Prostate gland (tissue), 2 donors: ENCODE measurements at regions not wholly inside any gene's neighbourhood (a gene's known extent, or its start where the extent isn't known, plus 50 kb on each side); places are given as distances from the start of the nearest gene placed in this dataset.

Source experiments
- DNase-seq: peaks from one replicate; pipeline ENCODE4 v3.0.0-alpha.2; 2019; ENCODE audit warnings: low spot score
- H3K27ac ChIP-seq, 2 donors: fragments of 200-600 bp; sonication (generic); 2 replicates each; pipeline ENCODE4 v1.5.1; 2017 to 2019
- H3K27me3 ChIP-seq: fragments of 200-600 bp; sonication (generic); replicated peaks from 2 replicates; pipeline ENCODE4 v1.5.1; 2019; ENCODE audit not compliant: insufficient read depth
- H3K36me3 ChIP-seq, 2 donors: fragments of 200-600 bp; sonication (generic); 1 replicate in 1 of 2; 2 replicates in 1 of 2; pipeline versions ENCODE4 v1.5.1 to v1.8.1; 2017 to 2019
- H3K4me1 ChIP-seq: fragments of 200-600 bp; sonication (generic); replicated peaks from 2 replicates; pipeline ENCODE4 v1.5.1; 2019
- H3K4me3 ChIP-seq, 2 donors: fragments of 200-600 bp; sonication (generic); 2 replicates each; pipeline ENCODE4 v1.5.1; 2017 to 2019
- H3K9me3 ChIP-seq: fragments of 200-600 bp; sonication (generic); 2 replicates; pipeline ENCODE4 v1.5.1; 2017
- POLR2A ChIP-seq: fragments of 450-650 bp; IDR thresholded peaks from one replicate; pipeline ENCODE4 v1.6.1; 2016; ENCODE audit warnings: antibody characterized with exemption, mild to moderate bottlenecking
- POLR2AphosphoS5 ChIP-seq: sonication (generic); formaldehyde crosslinking; IDR thresholded peaks from one replicate; pipeline ENCODE4 v1.6.1; 2017; ENCODE audit warnings: antibody characterized with exemption
- WGBS: methylation state at CpG from one replicate; pipeline ENCODE4 v1.1.5; 2018; 5-methylcytosine and 5-hydroxymethylcytosine counted together
- intact Hi-C: fragments of 100-400 bp; cut with DNase I; formaldehyde crosslinking; loops from one replicate; pipeline ENCODE4 v1.14.2; 2022
- TF ChIP-seq, protein P1 (sequence below), 4 experiments: fragments of 200-600 bp in 2 of 4; fragments of 450-650 bp in 2 of 4; sonication (generic) in 2 of 4; IDR thresholded peaks; 1 replicate in 3 of 4; 2 replicates in 1 of 4; pipeline ENCODE4 v1.5.1; 2016 to 2019; ENCODE audit warnings: antibody characterized with exemption in 4 of 4, mild to moderate bottlenecking in 2 of 4, moderate library complexity in 2 of 4

DNA sequence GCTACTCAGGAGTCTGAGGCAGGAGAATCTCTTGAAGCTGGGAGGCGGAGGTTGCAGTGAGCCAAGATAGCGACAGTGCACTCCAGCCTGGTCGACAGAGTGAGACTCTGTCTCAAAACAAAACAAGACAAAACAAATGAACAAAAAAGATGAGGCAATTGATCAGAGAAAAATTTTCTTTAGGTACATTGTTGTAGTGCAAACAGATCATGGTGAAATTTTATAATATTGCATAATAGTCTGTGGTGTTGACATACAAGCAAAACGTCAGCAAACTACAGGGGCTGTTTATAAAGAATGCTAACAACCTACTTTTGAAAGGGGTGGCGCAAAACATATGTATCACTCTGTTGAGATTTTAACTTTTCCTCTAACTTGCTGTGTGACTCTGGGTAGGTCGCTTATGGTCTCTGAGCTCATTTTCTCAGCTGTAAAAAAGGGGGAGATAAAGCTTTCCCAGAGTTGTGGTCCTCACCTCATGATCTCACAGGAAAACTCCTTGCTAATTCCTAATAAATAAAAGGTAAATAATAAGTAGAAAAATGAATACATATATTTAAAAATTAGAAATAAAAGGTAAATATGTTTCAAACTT is 64.8 kb upstream of the NUP160 start:
- Histone ChIP-seq H3K4me1 (no peaks in the 10 kb centered on the region), H3K9me3 (no peaks in the 10 kb centered on the region), H3K27ac (no peak overlapping the region), H3K36me3 (no peaks in the 10 kb centered on the region), H3K27me3 (no peaks in the 10 kb centered on the region), H3K4me3 (no peak overlapping the region)
- DNase-seq, result no peak
- WGBS, result 73% methylated on average over 6 of the region's 6 CpGs
- intact Hi-C loops, result no loop called here
- TF ChIP-seq POLR2A, result no peak
- TF ChIP-seq, protein P1, sequence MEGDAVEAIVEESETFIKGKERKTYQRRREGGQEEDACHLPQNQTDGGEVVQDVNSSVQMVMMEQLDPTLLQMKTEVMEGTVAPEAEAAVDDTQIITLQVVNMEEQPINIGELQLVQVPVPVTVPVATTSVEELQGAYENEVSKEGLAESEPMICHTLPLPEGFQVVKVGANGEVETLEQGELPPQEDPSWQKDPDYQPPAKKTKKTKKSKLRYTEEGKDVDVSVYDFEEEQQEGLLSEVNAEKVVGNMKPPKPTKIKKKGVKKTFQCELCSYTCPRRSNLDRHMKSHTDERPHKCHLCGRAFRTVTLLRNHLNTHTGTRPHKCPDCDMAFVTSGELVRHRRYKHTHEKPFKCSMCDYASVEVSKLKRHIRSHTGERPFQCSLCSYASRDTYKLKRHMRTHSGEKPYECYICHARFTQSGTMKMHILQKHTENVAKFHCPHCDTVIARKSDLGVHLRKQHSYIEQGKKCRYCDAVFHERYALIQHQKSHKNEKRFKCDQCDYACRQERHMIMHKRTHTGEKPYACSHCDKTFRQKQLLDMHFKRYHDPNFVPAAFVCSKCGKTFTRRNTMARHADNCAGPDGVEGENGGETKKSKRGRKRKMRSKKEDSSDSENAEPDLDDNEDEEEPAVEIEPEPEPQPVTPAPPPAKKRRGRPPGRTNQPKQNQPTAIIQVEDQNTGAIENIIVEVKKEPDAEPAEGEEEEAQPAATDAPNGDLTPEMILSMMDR (IDR thresholded peaks at IDR 0.05), result no peak
- TF ChIP-seq POLR2AphosphoS5, result no peak

- Histone ChIP-seq H3K9me3 (no peaks in the 10 kb centered on the region), H3K4me1 (no peaks in the 10 kb centered on the region)
- intact Hi-C loops, result no loop called here
Measured at GRCh38 chr11:47911149-47911548, 63.0 kb upstream of the NUP160 start.

GRCh38 chr11:47908198-47908597 is 60.0 kb upstream of the NUP160 start:
- Histone ChIP-seq H3K36me3 (no peaks in the 10 kb centered on the region), H3K4me3 (no peak overlapping the region), H3K9me3 (no peaks in the 10 kb centered on the region), H3K4me1 (no peaks in the 10 kb centered on the region), H3K27ac (no peak overlapping the region), H3K27me3 (no peaks in the 10 kb centered on the region)
- intact Hi-C loops, result no loop called here
- TF ChIP-seq POLR2AphosphoS5, result no peak
- TF ChIP-seq, protein P1 (IDR thresholded peaks at IDR 0.05), result no peak
- no peak for TF ChIP-seq POLR2A
- DNase-seq, result no peak
- WGBS, result 58% methylated on average over 5 of the region's 5 CpGs

More at GRCh38 chr11:47911149-47911548, 63.0 kb upstream of the NUP160 start:
- Histone ChIP-seq H3K27ac (no peak overlapping the region), H3K27me3 (no peaks in the 10 kb centered on the region), H3K36me3 (no peaks in the 10 kb centered on the region), H3K4me3 (no peak overlapping the region)
- WGBS, result 95% methylated on average over 4 of the region's 4 CpGs
- TF ChIP-seq POLR2AphosphoS5 (no peak), POLR2A (no peak)
- TF ChIP-seq, protein P1 (IDR thresholded peaks at IDR 0.05), result no peak
- DNase-seq, result no peak

DNA sequence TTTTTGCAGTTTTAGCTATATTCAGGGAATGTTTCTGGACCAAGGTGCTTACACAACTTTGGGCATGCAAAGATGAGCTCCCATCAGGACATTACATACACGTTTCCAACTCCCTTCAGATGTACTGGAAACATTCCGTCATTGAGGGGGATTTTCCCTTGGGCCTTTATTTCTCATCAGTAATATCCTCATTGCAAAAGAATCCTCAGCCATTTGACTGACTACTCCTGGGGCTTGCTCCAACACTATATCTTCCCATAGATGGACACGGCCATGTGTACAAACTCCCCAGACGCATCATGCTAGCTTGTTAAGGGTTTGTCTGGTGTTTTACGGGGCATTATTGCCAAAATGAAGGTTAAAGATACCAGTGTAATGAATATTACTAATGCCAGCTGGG is 59.3 kb upstream of the NUP160 start:
- H3K27me3 ChIP-seq, result no peaks in the 10 kb centered on the region
- no peaks in the 10 kb centered on the region for H3K4me1 ChIP-seq
- intact Hi-C loops, result no loop called here
- no peaks in the 10 kb centered on the region for H3K9me3 ChIP-seq
- WGBS, result 64% methylated on average over 5 of the region's 5 CpGs
- TF ChIP-seq POLR2AphosphoS5, result no peak
- TF ChIP-seq, protein P1 (IDR thresholded peaks at IDR 0.05), result no peak
- no peak for TF ChIP-seq POLR2A
- no peaks in the 10 kb centered on the region for H3K36me3 ChIP-seq
- H3K4me3 ChIP-seq, result no peak overlapping the region
- no peak for DNase-seq
- no peak overlapping the region for H3K27ac ChIP-seq

- H3K27ac ChIP-seq, result no peak overlapping the region
- no peaks in the 10 kb centered on the region for H3K4me1 ChIP-seq
- DNase-seq, result no peak
- TF ChIP-seq, protein P1 (IDR thresholded peaks at IDR 0.05), result no peak
- no peak for TF ChIP-seq POLR2A
- intact Hi-C loops, result no loop called here
- H3K9me3 ChIP-seq, result no peaks in the 10 kb centered on the region
- no peaks in the 10 kb centered on the region for H3K36me3 ChIP-seq
- H3K27me3 ChIP-seq, result no peaks in the 10 kb centered on the region
- WGBS, result 86% methylated on average over 6 of the region's 6 CpGs
- H3K4me3 ChIP-seq, result no peak overlapping the region
Measured at GRCh38 chr11:47906066-47906465, 57.9 kb upstream of the NUP160 start.
